Small intestine (tissue), 7 donors: ENCODE measurements at regions not wholly inside any gene's neighbourhood (a gene's known extent, or its start where the extent isn't known, plus 50 kb on each side); places are given as distances from the start of the nearest gene placed in this dataset.

Experiments used
- DNase-seq, 2 donors: peaks; one replicate each; pipeline versions ENCODE4 v3.0.0 to v3.0.0-alpha.2; 2013
- FAIRE-seq: peaks from 2 replicates; lab custom pipeline; 2012; peaks lifted over from hg19 to GRCh38; lab: Jason Lieb, UNC
- H3K27ac ChIP-seq, 3 donors: one replicate each; pipeline ENCODE4 v1.5.1; 2013; ENCODE audit warnings: low read length in 2 of 3, mild to moderate bottlenecking in 2 of 3, control low read depth in 1 of 3, inconsistent platforms in 1 of 3, low read depth in 1 of 3, moderate library complexity in 1 of 3
- H3K27me3 ChIP-seq, 3 donors: one replicate each; pipeline ENCODE4 v1.6.1; 2013; ENCODE audit warnings: low read length in 3 of 3, inconsistent platforms in 1 of 3; ENCODE audit not compliant: control insufficient read depth in 3 of 3, insufficient read depth in 3 of 3
- H3K36me3 ChIP-seq, 3 donors: one replicate each; pipeline ENCODE4 v1.6.1; 2013; ENCODE audit warnings: low read length in 3 of 3, inconsistent platforms in 1 of 3, low read depth in 1 of 3, mild to moderate bottlenecking in 1 of 3, moderate library complexity in 1 of 3; ENCODE audit not compliant: control insufficient read depth in 3 of 3, insufficient read depth in 2 of 3
- H3K4me1 ChIP-seq, 3 donors: one replicate each; pipeline ENCODE4 v1.6.1; 2013; ENCODE audit warnings: low read length in 2 of 3, inconsistent platforms in 1 of 3, low read depth in 1 of 3, mild to moderate bottlenecking in 1 of 3, moderate library complexity in 1 of 3; ENCODE audit not compliant: control insufficient read depth in 3 of 3, insufficient read depth in 2 of 3
- H3K4me3 ChIP-seq, 3 donors: one replicate each; pipeline ENCODE4 v1.5.1; 2013; ENCODE audit warnings: low read length in 3 of 3, control low read depth in 1 of 3, inconsistent platforms in 1 of 3, low read depth in 1 of 3, mild to moderate bottlenecking in 1 of 3, moderate library complexity in 1 of 3
- H3K9me3 ChIP-seq, 2 donors: one replicate each; pipeline ENCODE4 v1.6.1; 2013; ENCODE audit warnings: low read depth in 1 of 2, low read length in 1 of 2; ENCODE audit not compliant: control insufficient read depth in 2 of 2, insufficient read depth in 1 of 2
- WGBS, 3 donors: extraction: QIAGEN DNeasy Blood & Tissue Kit; methylation state at CpG; one replicate each; pipeline ENCODE4 v1.1.7; 2013; 5-methylcytosine and 5-hydroxymethylcytosine counted together
- donor health status: healthy with polysubstance abuse.
- donor health status: control.
- donor health status: control.
- donor health status: Bipolar disorder and iron deficiency.
- donor health status: healthy.

GRCh38 chr2:11096591-11096990, 58.7 kb upstream of the SLC66A3 start:
- Histone ChIP-seq H3K36me3 (no peaks in the 10 kb centered on the region), H3K4me3 (no peak overlapping the region), H3K27me3 (peaks cover 0 to 3% (median 0%) of the 10 kb centered on the region in 3 donors), H3K27ac (no peak overlapping the region), H3K9me3 (no peaks in the 10 kb centered on the region), H3K4me1 (no peaks in the 10 kb centered on the region)
- 58 to 76% (median 62%) methylated on average over 10 of the region's 10 CpGs for WGBS, 3 donors
- DNase-seq = no peak
- no peak for FAIRE-seq

GRCh38 chr2:11097038-11097720, 58.1 kb upstream of the SLC66A3 start:
- H3K36me3 ChIP-seq = no peaks in the 10 kb centered on the region
- DNase-seq (no peak), FAIRE-seq (no peak)
- WGBS, 3 donors = 76 to 80% (median 77%) methylated on average over 13 of the region's 13 CpGs
- H3K27me3 ChIP-seq = peaks cover 0 to 3% (median 0%) of the 10 kb centered on the region in 3 donors
- H3K9me3 ChIP-seq = no peaks in the 10 kb centered on the region
- no peak overlapping the region for H3K4me3 ChIP-seq
- no peak overlapping the region for H3K27ac ChIP-seq
- H3K4me1 ChIP-seq = no peaks in the 10 kb centered on the region

GRCh38 chr2:11097854-11098387, 57.3 kb upstream of the SLC66A3 start:
- 75 to 79% (median 77%) methylated on average over 13 of the region's 13 CpGs for WGBS, 3 donors

GRCh38 chr2:11099122-11100065, 55.9 kb upstream of the SLC66A3 start:
- peaks cover 0 to 3% (median 0%) of the 10 kb centered on the region in 3 donors for H3K27me3 ChIP-seq
- H3K27ac ChIP-seq = no peak overlapping the region
- FAIRE-seq = no peak
- no peaks in the 10 kb centered on the region for H3K9me3 ChIP-seq
- no peaks in the 10 kb centered on the region for H3K36me3 ChIP-seq
- 88 to 91% (median 91%) methylated on average over 14 of the region's 14 CpGs for WGBS, 3 donors
- no peak overlapping the region for H3K4me3 ChIP-seq
- no peak for DNase-seq
- H3K4me1 ChIP-seq = no peaks in the 10 kb centered on the region

More at GRCh38 chr2:11097854-11098387, 57.3 kb upstream of the SLC66A3 start:
- no peak overlapping the region for H3K4me3 ChIP-seq
- no peak for FAIRE-seq
- DNase-seq = no peak
- H3K4me1 ChIP-seq = no peaks in the 10 kb centered on the region
- no peaks in the 10 kb centered on the region for H3K36me3 ChIP-seq
- peaks cover 0 to 3% (median 0%) of the 10 kb centered on the region in 3 donors for H3K27me3 ChIP-seq
- H3K27ac ChIP-seq = no peak overlapping the region
- H3K9me3 ChIP-seq = no peaks in the 10 kb centered on the region

- H3K27ac ChIP-seq = no peak overlapping the region
- H3K36me3 ChIP-seq = no peaks in the 10 kb centered on the region
- H3K27me3 ChIP-seq = peaks cover 0 to 3% (median 0%) of the 10 kb centered on the region in 3 donors
- FAIRE-seq (no peak), DNase-seq (no peak)
- H3K4me3 ChIP-seq = no peak overlapping the region
- no peaks in the 10 kb centered on the region for H3K9me3 ChIP-seq
- WGBS, 3 donors = 87 to 90% (median 89%) methylated on average over 6 of the region's 6 CpGs
- H3K4me1 ChIP-seq = no peaks in the 10 kb centered on the region
Measured at GRCh38 chr2:11100130-11100529, 55.1 kb upstream of the SLC66A3 start.

- Histone ChIP-seq H3K27me3 (no peaks in the 10 kb centered on the region), H3K9me3 (no peaks in the 10 kb centered on the region), H3K36me3 (no peaks in the 10 kb centered on the region), H3K4me3 (no peak overlapping the region), H3K4me1 (no peaks in the 10 kb centered on the region), H3K27ac (no peak overlapping the region)
- DNase-seq (no peak), FAIRE-seq (no peak)
- WGBS, 3 donors = 68 to 82% (median 74%) methylated on average over 3 to 6 of the region's 6 CpGs
Measured at GRCh38 chr2:11100976-11101375, 54.3 kb upstream of the SLC66A3 start.

GRCh38 chr2:11101430-11101829, 53.8 kb upstream of the SLC66A3 start:
- Histone ChIP-seq H3K36me3 (no peaks in the 10 kb centered on the region), H3K4me3 (no peak overlapping the region), H3K4me1 (no peaks in the 10 kb centered on the region), H3K27me3 (no peaks in the 10 kb centered on the region), H3K27ac (no peak overlapping the region), H3K9me3 (no peaks in the 10 kb centered on the region)
- FAIRE-seq = no peak
- DNase-seq = no peak
- 64 to 80% (median 69%) methylated on average over 4 of the region's 4 CpGs for WGBS, 3 donors

GRCh38 chr2:11102466-11102865, 52.8 kb upstream of the SLC66A3 start:
- no peaks in the 10 kb centered on the region for H3K27me3 ChIP-seq
- H3K4me1 ChIP-seq = no peaks in the 10 kb centered on the region
- FAIRE-seq (no peak), DNase-seq (no peak)
- no peak overlapping the region for H3K4me3 ChIP-seq
- no peak overlapping the region for H3K27ac ChIP-seq
- 82 to 91% (median 89%) methylated on average over 11 of the region's 11 CpGs for WGBS, 3 donors
- H3K9me3 ChIP-seq = no peaks in the 10 kb centered on the region
- H3K36me3 ChIP-seq = no peaks in the 10 kb centered on the region
